HEK293 (cell line): ENCODE measurements at regions not wholly inside any gene's neighbourhood (a gene's known extent, or its start where the extent isn't known, plus 50 kb on each side); places are given as distances from the start of the nearest gene placed in this dataset.

Experiments used
- CTCF ChIA-PET: fragments of 350-600 bp; formaldehyde crosslinking; extraction: SDS; loops from one replicate; lab custom pipeline; 2021; ENCODE audit warnings: antibody characterized with exemption; lab: Yijun Ruan, JAX
- POLR2A ChIA-PET: fragments of 300-600 bp; formaldehyde crosslinking; extraction: SDS; loops from one replicate; lab custom pipeline; 2020; ENCODE audit warnings: antibody characterized with exemption, inconsistent platforms; lab: Yijun Ruan, JAX
- H3K27ac ChIP-seq: fragments of 200-500 bp; sonication (Bioruptor generic); 2 replicates; pipeline ENCODE4 v1.5.1; 2014; ENCODE audit warnings: low read depth, low read length, control low read depth, inconsistent platforms; ENCODE audit errors: extremely low read depth
- H3K36me3 ChIP-seq, 2 experiments: fragments of 200-500 bp in 1 of 2; sonication (Bioruptor generic) in 1 of 2; 1 replicate in 1 of 2; 2 replicates in 1 of 2; pipeline ENCODE4 v1.5.1; 2014 to 2017; ENCODE audit warnings: inconsistent platforms in 2 of 2, low read length in 2 of 2; ENCODE audit not compliant: control insufficient read depth in 2 of 2, insufficient read depth in 1 of 2
- H3K4me1 ChIP-seq: fragments of 200-500 bp; sonication (Bioruptor generic); 2 replicates; pipeline ENCODE4 v1.5.1; 2014; ENCODE audit warnings: mild to moderate bottlenecking, low read length, inconsistent platforms; ENCODE audit not compliant: control insufficient read depth, insufficient read depth
- H3K4me3 ChIP-seq: 2 replicates; pipeline ENCODE4 v1.5.1; 2011; ENCODE audit warnings: low read depth, mild to moderate bottlenecking, control low read depth, low read length, moderate library complexity
- H3K9me3 ChIP-seq: fragments of 200-500 bp; sonication (Bioruptor generic); 2 replicates; pipeline ENCODE4 v1.5.1; 2014; ENCODE audit warnings: low read depth, low read length, inconsistent platforms; ENCODE audit not compliant: control insufficient read depth, insufficient read depth
- FEZF1 ChIP-seq: fragments of 450-650 bp; formaldehyde crosslinking; IDR thresholded peaks from 2 replicates; pipeline ENCODE4 v1.5.1; 2016; ENCODE audit warnings: missing biosample characterization, missing genetic modification characterization
- GFI1B ChIP-seq: fragments of 450-650 bp; formaldehyde crosslinking; IDR thresholded peaks from 2 replicates; pipeline ENCODE4 v1.5.1; 2016; ENCODE audit warnings: missing biosample characterization, missing genetic modification characterization
- GLIS2 ChIP-seq: fragments of 450-650 bp; formaldehyde crosslinking; IDR thresholded peaks from 2 replicates; pipeline ENCODE4 v1.5.1; 2016; ENCODE audit warnings: missing biosample characterization, missing genetic modification characterization
- IKZF3 ChIP-seq: fragments of 450-650 bp; IDR thresholded peaks from 2 replicates; pipeline ENCODE4 v1.5.0; 2018; ENCODE audit warnings: missing biosample characterization, mild to moderate bottlenecking, missing genetic modification characterization, moderate library complexity
- KLF10 ChIP-seq: fragments of 450-650 bp; IDR thresholded peaks from 2 replicates; pipeline ENCODE4 v1.5.1; 2018; ENCODE audit warnings: missing biosample characterization, mild to moderate bottlenecking, missing genetic modification characterization
- KLF16 ChIP-seq: fragments of 450-650 bp; formaldehyde crosslinking; IDR thresholded peaks from 2 replicates; pipeline ENCODE4 v1.5.1; 2017; ENCODE audit warnings: missing biosample characterization, missing genetic modification characterization
- KLF9 ChIP-seq: fragments of 450-650 bp; formaldehyde crosslinking; IDR thresholded peaks from 2 replicates; pipeline ENCODE4 v1.5.1; 2016; ENCODE audit warnings: missing biosample characterization, missing genetic modification characterization, low read depth
- REST ChIP-seq: fragments of 450-650 bp; formaldehyde crosslinking; IDR thresholded peaks from 2 replicates; pipeline ENCODE4 v1.5.1; 2016; ENCODE audit warnings: missing biosample characterization, missing genetic modification characterization
- SALL2 ChIP-seq: fragments of 450-650 bp; formaldehyde crosslinking; IDR thresholded peaks from 2 replicates; pipeline ENCODE4 v1.5.0; 2017; ENCODE audit warnings: missing biosample characterization, mild to moderate bottlenecking, missing genetic modification characterization, borderline replicate concordance
- SCRT1 ChIP-seq: fragments of 450-650 bp; formaldehyde crosslinking; IDR thresholded peaks from 2 replicates; pipeline ENCODE4 v1.5.1; 2016; ENCODE audit warnings: missing biosample characterization, missing genetic modification characterization, borderline replicate concordance
- SETDB1 ChIP-seq: IDR thresholded peaks from one replicate; pipeline ENCODE4 v1.6.1; 2017; ENCODE audit warnings: mild to moderate bottlenecking, low read length, moderate library complexity, mixed read lengths; ENCODE audit not compliant: insufficient read length
- ZFP3 ChIP-seq: fragments of 450-650 bp; formaldehyde crosslinking; IDR thresholded peaks from 2 replicates; pipeline ENCODE4 v1.5.1; 2016; ENCODE audit warnings: low read depth, missing biosample characterization, missing genetic modification characterization
- ZNF138 ChIP-seq: fragments of 450-650 bp; formaldehyde crosslinking; IDR thresholded peaks from 2 replicates; pipeline ENCODE4 v1.5.1; 2016; ENCODE audit warnings: missing biosample characterization, missing genetic modification characterization, borderline replicate concordance
- ZNF175 ChIP-seq: fragments of 450-650 bp; formaldehyde crosslinking; IDR thresholded peaks from 2 replicates; pipeline ENCODE4 v1.5.1; 2016; ENCODE audit warnings: missing biosample characterization, missing genetic modification characterization
- ZNF239 ChIP-seq: fragments of 450-650 bp; formaldehyde crosslinking; IDR thresholded peaks from 2 replicates; pipeline ENCODE4 v1.5.1; 2016; ENCODE audit warnings: missing biosample characterization, missing genetic modification characterization
- ZNF335 ChIP-seq: fragments of 450-650 bp; formaldehyde crosslinking; conservative IDR thresholded peaks from 2 replicates; pipeline ENCODE4 v1.5.1; 2016; ENCODE audit warnings: missing biosample characterization, missing genetic modification characterization
- ZNF350 ChIP-seq: fragments of 450-650 bp; formaldehyde crosslinking; IDR thresholded peaks from 2 replicates; pipeline ENCODE4 v1.5.0; 2017; ENCODE audit warnings: missing biosample characterization, mild to moderate bottlenecking, missing genetic modification characterization
- ZNF549 ChIP-seq: fragments of 450-650 bp; IDR thresholded peaks from 2 replicates; pipeline ENCODE4 v1.5.1; 2018; ENCODE audit warnings: missing biosample characterization, missing genetic modification characterization, mild to moderate bottlenecking, inconsistent platforms, moderate library complexity
- ZNF596 ChIP-seq: fragments of 450-650 bp; IDR thresholded peaks from 2 replicates; pipeline ENCODE4 v1.5.0; 2018; ENCODE audit warnings: missing biosample characterization, mild to moderate bottlenecking, missing genetic modification characterization, moderate library complexity
- ZNF626 ChIP-seq: fragments of 450-650 bp; sonication (Bioruptor Pico); formaldehyde crosslinking; IDR thresholded peaks from 2 replicates; pipeline ENCODE4 v1.5.1; 2018; ENCODE audit warnings: missing biosample characterization, missing genetic modification characterization, inconsistent platforms
- ZNF629 ChIP-seq: fragments of 450-650 bp; formaldehyde crosslinking; IDR thresholded peaks from 2 replicates; pipeline ENCODE4 v1.5.1; 2017; ENCODE audit warnings: missing biosample characterization, missing genetic modification characterization
- ZNF664 ChIP-seq: fragments of 450-650 bp; formaldehyde crosslinking; IDR thresholded peaks from 2 replicates; pipeline ENCODE4 v1.5.1; 2016; ENCODE audit warnings: missing biosample characterization, missing genetic modification characterization
- ZNF704 ChIP-seq: fragments of 450-650 bp; formaldehyde crosslinking; IDR thresholded peaks from 2 replicates; pipeline ENCODE4 v1.5.1; 2016; ENCODE audit warnings: missing biosample characterization, missing genetic modification characterization
- ZNF768 ChIP-seq: fragments of 450-650 bp; formaldehyde crosslinking; IDR thresholded peaks from 2 replicates; pipeline ENCODE4 v1.5.1; 2018; ENCODE audit warnings: missing biosample characterization, mild to moderate bottlenecking, missing genetic modification characterization
- ZNF785 ChIP-seq: fragments of 450-650 bp; formaldehyde crosslinking; IDR thresholded peaks from 2 replicates; pipeline ENCODE4 v1.5.1; 2016; ENCODE audit warnings: missing biosample characterization, missing genetic modification characterization

- CTCF ChIA-PET: interaction anchor here (0.7 to 1.1 kb wide), 2 partner anchors 148 to 530 kb away, joined by 3 read pairs; no protein-coding TSS in a partner anchor
- no peak for TF ChIP-seq IKZF3 (tag by site-specific recombination)
- TF ChIP-seq ZNF549 (tag by site-specific recombination): no peak
- no peak for TF ChIP-seq FEZF1 (tag by site-specific recombination)
Measured at GRCh38 chr10:61018146-61018545, 74.2 kb upstream of the RHOBTB1 start.

GRCh38 chr10:61016630-61017029, 72.6 kb upstream of the RHOBTB1 start:
- Histone ChIP-seq H3K4me1 (no peaks in the 10 kb centered on the region), H3K4me3 (no peak overlapping the region)
- CTCF ChIA-PET: interaction anchor here (0.7 kb wide), 1 partner anchor 248 kb away, joined by 3 read pairs; no protein-coding TSS in a partner anchor
- TF ChIP-seq ZNF785 (tag by site-specific recombination) (no peak), SETDB1 (no peak), ZNF704 (tag by site-specific recombination) (no peak), KLF9 (tag by site-specific recombination) (no peak), ZNF596 (tag by site-specific recombination) (no peak), SALL2 (tag by site-specific recombination) (no peak), KLF10 (tag by site-specific recombination) (no peak), ZNF335 (no peak), ZNF350 (tag by site-specific recombination) (no peak), ZNF626 (no peak), GLIS2 (tag by site-specific recombination) (no peak), ZNF768 (tag by site-specific recombination) (no peak), ZNF239 (tag by site-specific recombination) (no peak), ZNF175 (tag by site-specific recombination) (no peak), GFI1B (no peak)
- TF ChIP-seq, all 188 proteins: peak for 0
- Histone ChIP-seq H3K9me3 (no peaks in the 10 kb centered on the region), H3K36me3 (no peaks in the 10 kb centered on the region), H3K27ac (no peak overlapping the region)
- POLR2A ChIA-PET: no interaction called here

More at GRCh38 chr10:61018146-61018545, 74.2 kb upstream of the RHOBTB1 start:
- POLR2A ChIA-PET: no interaction called here
- H3K27ac ChIP-seq: no peak overlapping the region
- no peak overlapping the region for H3K4me3 ChIP-seq
- no peaks in the 10 kb centered on the region for H3K9me3 ChIP-seq
- no peaks in the 10 kb centered on the region for H3K4me1 ChIP-seq
- no peaks in the 10 kb centered on the region for H3K36me3 ChIP-seq

GRCh38 chr10:61016007-61016406, 72.0 kb upstream of the RHOBTB1 start:
- CTCF ChIA-PET: interaction anchor here (0.7 to 1.4 kb wide), 2 partner anchors 9 to 248 kb away, joined by 3 to 10 read pairs; no protein-coding TSS in a partner anchor
- POLR2A ChIA-PET: no interaction called here
- Histone ChIP-seq H3K4me3 (no peak overlapping the region), H3K4me1 (no peaks in the 10 kb centered on the region)
- TF ChIP-seq ZNF664 (peak; percentile 45; the same call in 1 of the 2 replicates), ZFP3 (tag by site-specific recombination) (no peak)
- TF ChIP-seq, all 188 proteins: peak for 1
- no peak overlapping the region for H3K27ac ChIP-seq
- no peaks in the 10 kb centered on the region for H3K9me3 ChIP-seq
- H3K36me3 ChIP-seq: no peaks in the 10 kb centered on the region

GRCh38 chr10:61010863-61011262, 66.9 kb upstream of the RHOBTB1 start:
- Histone ChIP-seq H3K9me3 (no peaks in the 10 kb centered on the region), H3K4me3 (no peak overlapping the region), H3K4me1 (no peaks in the 10 kb centered on the region), H3K36me3 (no peaks in the 10 kb centered on the region), H3K27ac (no peak overlapping the region)
- CTCF ChIA-PET: interaction anchor here (2.1 kb wide), 1 partner anchor 14 kb away, joined by 12 read pairs; no protein-coding TSS in a partner anchor
- POLR2A ChIA-PET: no interaction called here
- TF ChIP-seq ZNF629 (tag by site-specific recombination): no peak
- TF ChIP-seq ZNF335: no peak
- no peak for TF ChIP-seq KLF16 (tag by site-specific recombination)
- no peak for TF ChIP-seq SCRT1 (tag by site-specific recombination)
- no peak for TF ChIP-seq ZNF138 (tag by site-specific recombination)
- TF ChIP-seq REST: no peak
